Mucosa of gallbladder (tissue), 1 donor: ENCODE measurements at regions not wholly inside any gene's neighbourhood (a gene's known extent, or its start where the extent isn't known, plus 50 kb on each side); places are given as distances from the start of the nearest gene placed in this dataset.
"Not testable (repeated sequence)": the region's sequence is repeated elsewhere in the genome, so short reads cannot be mapped to it uniquely, and the experiment has no call there.

Experiments
- DNase-seq: peaks from one replicate; pipeline ENCODE4 v3.0.0-alpha.2; 2020; ENCODE audit warnings: low spot score
- donor health status: DM: no; HTN: no; CAD: no.

- DNase-seq = no peak
These were observed 267.8 kb downstream of the MED10 start for GRCh38 chr5:6110441-6111005.

- no peak for DNase-seq
These were observed 269.1 kb downstream of the MED10 start for GRCh38 chr5:6108981-6109825.

- DNase-seq = no peak
These were observed 269.9 kb downstream of the MED10 start for GRCh38 chr5:6108540-6108848.

- no peak for DNase-seq
These were observed 270.4 kb downstream of the MED10 start for GRCh38 chr5:6107675-6108539.

- DNase-seq = no peak
These were observed 271.6 kb downstream of the MED10 start for GRCh38 chr5:6106756-6107155.

- DNase-seq = no peak
These were observed 273.0 kb downstream of the MED10 start for GRCh38 chr5:6105320-6105719.

GRCh38 chr5:6096101-6096500, 282.2 kb downstream of the MED10 start:
- no peak for DNase-seq

GRCh38 chr5:6094180-6094579, 284.2 kb downstream of the MED10 start:
- not testable (repeated sequence) for DNase-seq

- DNase-seq = no peak
These were observed 287.5 kb downstream of the MED10 start for GRCh38 chr5:6090838-6091237.

- DNase-seq = no peak
These were observed 288.2 kb downstream of the MED10 start for GRCh38 chr5:6090079-6090654.

- DNase-seq = no peak
These were observed 289.6 kb downstream of the MED10 start for GRCh38 chr5:6088706-6089105.

GRCh38 chr5:6087576-6087975, 290.8 kb downstream of the MED10 start:
- DNase-seq = no peak

- no peak for DNase-seq
These were observed 291.5 kb downstream of the MED10 start for GRCh38 chr5:6086871-6087270.

- DNase-seq = no peak
These were observed 292.9 kb downstream of the MED10 start for GRCh38 chr5:6085341-6085860.

GRCh38 chr5:6084836-6085235, 293.5 kb downstream of the MED10 start:
- no peak for DNase-seq

- DNase-seq = no peak
These were observed 294.0 kb downstream of the MED10 start for GRCh38 chr5:6084376-6084775.

GRCh38 chr5:6083311-6083978, 294.9 kb downstream of the MED10 start:
- DNase-seq = no peak

GRCh38 chr5:6082685-6083084, 295.7 kb downstream of the MED10 start:
- no peak for DNase-seq

- DNase-seq = no peak
These were observed 296.6 kb downstream of the MED10 start for GRCh38 chr5:6081727-6082210.

- no peak for DNase-seq
These were observed 297.2 kb downstream of the MED10 start for GRCh38 chr5:6080930-6081726.

GRCh38 chr5:6080436-6080835, 297.9 kb downstream of the MED10 start:
- DNase-seq = no peak
